ENCODE measurements at regions not wholly inside any gene's neighbourhood (a gene's known extent, or its start where the extent isn't known, plus 50 kb on each side); places are given as distances from the start of the nearest gene placed in this dataset.

- no peaks in the 10 kb centered on the region for H3K9me3 Mint-ChIP-seq
- peaks cover 41 to 55% of the 10 kb centered on the region in 2 donors for H3K4me1 Mint-ChIP-seq
- Histone ChIP-seq H3K36me3 (ENCODE audit: control insufficient read depth, insufficient read depth, low read length) (no peaks in the 10 kb centered on the region), H3K9me3 (ENCODE audit: control insufficient read depth, insufficient read depth, low read length) (no peaks in the 10 kb centered on the region), H3K4me1 (ENCODE audit: control insufficient read depth, insufficient read depth, low read length) (peaks cover 18% of the 10 kb centered on the region), H3K4me3 (ENCODE audit: low read length) (no peak overlapping the region), H3K27me3 (ENCODE audit: control insufficient read depth, insufficient read depth, low read length) (no peaks in the 10 kb centered on the region), H3K27ac (ENCODE audit: low read length) (peak overlapping the region; percentile 72)
- no peak for TF ChIP-seq CTCF (IDR thresholded peaks at IDR 0.05)
- 56% methylated on average over 3 of the region's 3 CpGs for WGBS (ENCODE audit: insufficient coverage)
- no peaks in the 10 kb centered on the region for H3K36me3 Mint-ChIP-seq
- intact Hi-C loops (cut with micrococcal nuclease) = loop anchor here (5.0 to 10.0 kb wide), 2 partner anchors 116 to 268 kb away; partner anchors contain the start of gene AHR
- DNase-seq (peak in 1 of 2 donors; percentile 47), ATAC-seq (peak; percentile 96 to 100 (median 97))
- peak overlapping the region; percentile 49 for H3K4me3 Mint-ChIP-seq
- no peaks in the 10 kb centered on the region for H3K27me3 Mint-ChIP-seq (ENCODE audit: low read depth in 2 of 2)
- peak overlapping the region; percentile 79 to 86 for H3K27ac Mint-ChIP-seq
Observed at GRCh38 chr7:17029150-17029549, 147.4 kb upstream of the AGR3 start.

GRCh38 chr7:17030559-17030958 is 148.8 kb upstream of the AGR3 start:
- intact Hi-C loops (cut with micrococcal nuclease) = no loop called here
- Mint-ChIP-seq H3K4me3 (peak overlapping the region; percentile 49), H3K27me3 (ENCODE audit: low read depth in 2 of 2) (no peaks in the 10 kb centered on the region), H3K4me1 (peaks cover 41 to 55% of the 10 kb centered on the region in 2 donors), H3K27ac (peak overlapping the region; percentile 79 to 86), H3K36me3 (no peaks in the 10 kb centered on the region), H3K9me3 (no peaks in the 10 kb centered on the region)
- Histone ChIP-seq H3K9me3 (ENCODE audit: control insufficient read depth, insufficient read depth, low read length) (no peaks in the 10 kb centered on the region), H3K4me1 (ENCODE audit: control insufficient read depth, insufficient read depth, low read length) (peaks cover 18% of the 10 kb centered on the region), H3K27ac (ENCODE audit: low read length) (peak overlapping the region; percentile 23), H3K27me3 (ENCODE audit: control insufficient read depth, insufficient read depth, low read length) (no peaks in the 10 kb centered on the region), H3K4me3 (ENCODE audit: low read length) (no peak overlapping the region), H3K36me3 (ENCODE audit: control insufficient read depth, insufficient read depth, low read length) (no peaks in the 10 kb centered on the region)
- ATAC-seq (no peak), DNase-seq (no peak)
- WGBS (ENCODE audit: insufficient coverage) = 10% methylated on average over 2 of the region's 2 CpGs
- TF ChIP-seq CTCF (IDR thresholded peaks at IDR 0.05) = no peak

- Mint-ChIP-seq H3K27me3 (ENCODE audit: low read depth in 2 of 2) (no peaks in the 10 kb centered on the region), H3K9me3 (no peaks in the 10 kb centered on the region), H3K4me1 (peaks cover 41 to 46% of the 10 kb centered on the region in 2 donors), H3K36me3 (no peaks in the 10 kb centered on the region), H3K4me3 (no peak overlapping the region), H3K27ac (peak overlapping the region; percentile 3 to 32)
- H3K9me3 ChIP-seq (ENCODE audit: control insufficient read depth, insufficient read depth, low read length) = no peaks in the 10 kb centered on the region
- H3K36me3 ChIP-seq (ENCODE audit: control insufficient read depth, insufficient read depth, low read length) = no peaks in the 10 kb centered on the region
- H3K27me3 ChIP-seq (ENCODE audit: control insufficient read depth, insufficient read depth, low read length) = no peaks in the 10 kb centered on the region
- no peak overlapping the region for H3K4me3 ChIP-seq (ENCODE audit: low read length)
- no peak for TF ChIP-seq CTCF (IDR thresholded peaks at IDR 0.05)
- H3K27ac ChIP-seq (ENCODE audit: low read length) = no peak overlapping the region
- no CpG with 5 or more reads among the region's 1 CpG for WGBS (ENCODE audit: insufficient coverage)
- ATAC-seq = no peak
- intact Hi-C loops (cut with micrococcal nuclease) = no loop called here
- no peak for DNase-seq
- H3K4me1 ChIP-seq (ENCODE audit: control insufficient read depth, insufficient read depth, low read length) = peaks cover 18% of the 10 kb centered on the region
Observed at GRCh38 chr7:17031906-17032551, 150.2 kb upstream of the AGR3 start.

DNA sequence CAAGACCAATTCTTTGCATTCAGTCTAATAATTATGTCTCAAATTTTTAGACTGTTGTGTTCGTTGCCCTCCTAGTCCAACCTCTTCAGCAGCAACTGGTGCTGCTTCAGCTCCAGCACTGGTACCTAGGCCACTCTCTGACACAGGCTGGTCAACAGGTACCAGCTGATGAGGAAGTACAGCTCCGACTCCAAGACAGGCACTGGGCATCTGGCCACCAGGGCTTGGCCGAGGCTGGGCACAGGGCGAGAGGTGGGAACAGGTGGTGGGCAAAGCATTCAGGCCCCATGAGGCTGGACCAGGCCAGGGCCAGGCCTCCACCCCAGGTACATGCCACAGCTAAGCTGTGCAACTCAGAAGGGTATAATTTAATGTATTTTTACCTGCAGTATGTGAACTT is 151.5 kb upstream of the AGR3 start:
- no peak overlapping the region for H3K4me3 Mint-ChIP-seq
- no peaks in the 10 kb centered on the region for H3K36me3 Mint-ChIP-seq
- WGBS (ENCODE audit: insufficient coverage) = 96% methylated on average over 4 of the region's 4 CpGs

More for the DNA sequence above, 151.5 kb upstream of the AGR3 start:
- H3K36me3 ChIP-seq (ENCODE audit: control insufficient read depth, insufficient read depth, low read length) = no peaks in the 10 kb centered on the region
- no peak overlapping the region for H3K27ac Mint-ChIP-seq
- peaks cover 39 to 45% of the 10 kb centered on the region in 2 donors for H3K4me1 Mint-ChIP-seq
- no peaks in the 10 kb centered on the region for H3K27me3 ChIP-seq (ENCODE audit: control insufficient read depth, insufficient read depth, low read length)
- H3K9me3 ChIP-seq (ENCODE audit: control insufficient read depth, insufficient read depth, low read length) = no peaks in the 10 kb centered on the region
- H3K27me3 Mint-ChIP-seq (ENCODE audit: low read depth in 2 of 2) = no peaks in the 10 kb centered on the region
- no peak for TF ChIP-seq CTCF (IDR thresholded peaks at IDR 0.05)
- ATAC-seq = no peak
- no peak overlapping the region for H3K27ac ChIP-seq (ENCODE audit: low read length)
- no peak for DNase-seq
- no peak overlapping the region for H3K4me3 ChIP-seq (ENCODE audit: low read length)
- H3K9me3 Mint-ChIP-seq = no peaks in the 10 kb centered on the region
- intact Hi-C loops (cut with micrococcal nuclease) = no loop called here
- H3K4me1 ChIP-seq (ENCODE audit: control insufficient read depth, insufficient read depth, low read length) = peaks cover 15% of the 10 kb centered on the region
